Loucy (cell line): ENCODE measurements at regions not wholly inside any gene's neighbourhood (a gene's known extent, or its start where the extent isn't known, plus 50 kb on each side); places are given as distances from the start of the nearest gene placed in this dataset.

Source experiments
- H2AFZ ChIP-seq: fragments of 200-600 bp; sonication (generic); 2 replicates; pipeline ENCODE4 v1.6.0; 2016; ENCODE audit warnings: antibody characterized with exemption, mild to moderate bottlenecking, low read length, moderate library complexity
- H3F3A ChIP-seq: fragments of 200-600 bp; 2 replicates; pipeline ENCODE4 v1.6.0; 2016; ENCODE audit warnings: antibody characterized with exemption, low read depth, mild to moderate bottlenecking
- H3K27me3 ChIP-seq: fragments of 200-600 bp; sonication (generic); 2 replicates; pipeline ENCODE4 v1.6.1; 2014; ENCODE audit warnings: low read length, mild to moderate bottlenecking; ENCODE audit not compliant: insufficient read depth, poor library complexity, severe bottlenecking
- H3K36me3 ChIP-seq: fragments of 200-600 bp; sonication (generic); 2 replicates; pipeline ENCODE4 v1.6.1; 2016; ENCODE audit warnings: low read length; ENCODE audit not compliant: insufficient read depth
- H3K4me1 ChIP-seq: fragments of 200-600 bp; sonication (generic); 2 replicates; pipeline ENCODE4 v1.5.1; 2014; ENCODE audit warnings: low read length, mild to moderate bottlenecking; ENCODE audit not compliant: insufficient read depth, poor library complexity, severe bottlenecking
- H3K4me2 ChIP-seq: fragments of 200-600 bp; sonication (generic); 2 replicates; pipeline ENCODE4 v1.6.0; 2014; ENCODE audit warnings: antibody characterized with exemption, low read length, low read depth, mild to moderate bottlenecking; ENCODE audit not compliant: poor library complexity, severe bottlenecking
- H3K4me3 ChIP-seq: fragments of 200-600 bp; sonication (generic); 2 replicates; pipeline ENCODE4 v1.5.1; 2014; ENCODE audit warnings: low read length, mild to moderate bottlenecking, mixed read lengths; ENCODE audit not compliant: poor library complexity, severe bottlenecking
- H3K79me2 ChIP-seq: fragments of 200-600 bp; sonication (generic); 2 replicates; pipeline ENCODE4 v1.6.1; 2014; ENCODE audit warnings: low read length; ENCODE audit not compliant: insufficient read depth
- H3K9ac ChIP-seq: fragments of 200-600 bp; sonication (generic); 2 replicates; pipeline ENCODE4 v1.6.0; 2014; ENCODE audit warnings: mild to moderate bottlenecking, low read depth, low read length, moderate library complexity; ENCODE audit not compliant: poor library complexity, severe bottlenecking
- H3K9me2 ChIP-seq: fragments of 200-600 bp; sonication (generic); replicated peaks from 2 replicates; pipeline ENCODE4 v1.6.1; 2016; ENCODE audit warnings: low read depth, low read length, mixed read lengths
- H3K9me3 ChIP-seq: fragments of 200-600 bp; sonication (generic); 2 replicates; pipeline ENCODE4 v1.6.1; 2014; ENCODE audit warnings: mild to moderate bottlenecking, antibody characterized with exemption, low read length, low read depth; ENCODE audit not compliant: insufficient read depth
- H4K20me1 ChIP-seq: fragments of 200-600 bp; sonication (generic); 2 replicates; pipeline ENCODE4 v1.6.0; 2014; ENCODE audit warnings: antibody characterized with exemption, low read length, mild to moderate bottlenecking; ENCODE audit not compliant: insufficient read depth, poor library complexity, severe bottlenecking
- CTCF ChIP-seq: fragments of 200-600 bp; sonication (generic); conservative IDR thresholded peaks from 2 replicates; pipeline ENCODE4 v1.5.1; 2014; ENCODE audit warnings: mild to moderate bottlenecking, antibody characterized with exemption, low read length
- EZH2phosphoT487 ChIP-seq: fragments of 200-600 bp; IDR thresholded peaks from 2 replicates; pipeline ENCODE4 v1.6.1; 2018; ENCODE audit warnings: antibody characterized with exemption, mild to moderate bottlenecking, moderate library complexity, borderline replicate concordance

GRCh38 chr17:70021726-70022125 is 53.3 kb upstream of the KCNJ16 start:
- Histone ChIP-seq H3K36me3 (no peaks in the 10 kb centered on the region), H3K4me3 (no peak overlapping the region), H3K4me1 (no peaks in the 10 kb centered on the region), H3F3A (no peaks in the 10 kb centered on the region), H3K79me2 (no peaks in the 10 kb centered on the region), H3K9me3 (no peaks in the 10 kb centered on the region), H3K9ac (no peak overlapping the region), H3K9me2 (no peaks in the 10 kb centered on the region), H4K20me1 (no peaks in the 10 kb centered on the region), H2AFZ (no peak overlapping the region), H3K4me2 (no peak overlapping the region), H3K27me3 (no peaks in the 10 kb centered on the region)
- no peak for TF ChIP-seq EZH2phosphoT487
- no peak for TF ChIP-seq CTCF

- H3F3A ChIP-seq = no peaks in the 10 kb centered on the region
- H2AFZ ChIP-seq = no peak overlapping the region
- no peaks in the 10 kb centered on the region for H3K4me1 ChIP-seq
- no peaks in the 10 kb centered on the region for H3K79me2 ChIP-seq
- H3K36me3 ChIP-seq = no peaks in the 10 kb centered on the region
- no peak overlapping the region for H3K4me3 ChIP-seq
- H4K20me1 ChIP-seq = no peaks in the 10 kb centered on the region
- no peak overlapping the region for H3K9ac ChIP-seq
- H3K4me2 ChIP-seq = no peak overlapping the region
- H3K9me3 ChIP-seq = no peaks in the 10 kb centered on the region
- H3K27me3 ChIP-seq = no peaks in the 10 kb centered on the region
- H3K9me2 ChIP-seq = no peaks in the 10 kb centered on the region
- no peak for TF ChIP-seq CTCF
These were observed 52.9 kb upstream of the KCNJ16 start for GRCh38 chr17:70022175-70022574.

- no peak overlapping the region for H2AFZ ChIP-seq
- no peak overlapping the region for H3K4me2 ChIP-seq
- H3F3A ChIP-seq = no peaks in the 10 kb centered on the region
- H3K9ac ChIP-seq = no peak overlapping the region
- H3K4me3 ChIP-seq = no peak overlapping the region
- H3K36me3 ChIP-seq = no peaks in the 10 kb centered on the region
- H3K4me1 ChIP-seq = no peaks in the 10 kb centered on the region
- no peaks in the 10 kb centered on the region for H3K79me2 ChIP-seq
- no peaks in the 10 kb centered on the region for H3K27me3 ChIP-seq
- no peaks in the 10 kb centered on the region for H4K20me1 ChIP-seq
- no peaks in the 10 kb centered on the region for H3K9me3 ChIP-seq
- TF ChIP-seq EZH2phosphoT487 = no peak
- no peak for TF ChIP-seq CTCF
- no peaks in the 10 kb centered on the region for H3K9me2 ChIP-seq
These were observed 50.8 kb upstream of the KCNJ16 start for GRCh38 chr17:70024253-70024652.
